ENCODE measurements at regions not wholly inside any gene's neighbourhood (a gene's known extent, or its start where the extent isn't known, plus 50 kb on each side); places are given as distances from the start of the nearest gene placed in this dataset.

- intact Hi-C loops (cut with DNase I; ENCODE audit: low total_unique reads) = no loop called here
- Histone ChIP-seq H3K4me3 (no peak overlapping the region), H3K27ac (no peak overlapping the region), H3K9me3 (no peaks in the 10 kb centered on the region), H3K36me3 (no peaks in the 10 kb centered on the region), H3K4me1 (no peaks in the 10 kb centered on the region), H3K27me3 (no peaks in the 10 kb centered on the region)
- DNase-seq = no peak
- TF ChIP-seq POLR2A (IDR thresholded peaks at IDR 0.05) (no peak), CTCF (IDR thresholded peaks at IDR 0.05) (no peak)
Observed at GRCh38 chr2:238658054-238658407, 189.9 kb upstream of the TWIST2 start.

GRCh38 chr2:238658820-238659219 lies 189.1 kb upstream of the TWIST2 start:
- no peak for TF ChIP-seq CTCF (IDR thresholded peaks at IDR 0.05)
- TF ChIP-seq POLR2A (IDR thresholded peaks at IDR 0.05) = no peak
- H3K27me3 ChIP-seq = no peaks in the 10 kb centered on the region
- H3K4me1 ChIP-seq = no peaks in the 10 kb centered on the region
- no peaks in the 10 kb centered on the region for H3K36me3 ChIP-seq
- DNase-seq = no peak
- no peaks in the 10 kb centered on the region for H3K9me3 ChIP-seq
- no peak overlapping the region for H3K27ac ChIP-seq
- intact Hi-C loops (cut with DNase I; ENCODE audit: low total_unique reads) = no loop called here
- no peak overlapping the region for H3K4me3 ChIP-seq

GRCh38 chr2:238659231-238659630 lies 188.7 kb upstream of the TWIST2 start:
- H3K4me3 ChIP-seq = no peak overlapping the region
- no peaks in the 10 kb centered on the region for H3K27me3 ChIP-seq
- no peaks in the 10 kb centered on the region for H3K9me3 ChIP-seq
- no peaks in the 10 kb centered on the region for H3K36me3 ChIP-seq
- no peak for TF ChIP-seq CTCF (IDR thresholded peaks at IDR 0.05)
- no peak for TF ChIP-seq POLR2A (IDR thresholded peaks at IDR 0.05)
- H3K27ac ChIP-seq = no peak overlapping the region
- DNase-seq = no peak
- no peaks in the 10 kb centered on the region for H3K4me1 ChIP-seq
- intact Hi-C loops (cut with DNase I; ENCODE audit: low total_unique reads) = no loop called here

- TF ChIP-seq POLR2A (IDR thresholded peaks at IDR 0.05) = no peak
- no peak for TF ChIP-seq CTCF (IDR thresholded peaks at IDR 0.05)
- intact Hi-C loops (cut with DNase I; ENCODE audit: low total_unique reads) = no loop called here
- DNase-seq = no peak
- H3K27me3 ChIP-seq = no peaks in the 10 kb centered on the region
- H3K27ac ChIP-seq = no peak overlapping the region
- H3K36me3 ChIP-seq = no peaks in the 10 kb centered on the region
- no peak overlapping the region for H3K4me3 ChIP-seq
- H3K4me1 ChIP-seq = no peaks in the 10 kb centered on the region
- H3K9me3 ChIP-seq = no peaks in the 10 kb centered on the region
Observed at GRCh38 chr2:238663586-238663985, 184.3 kb upstream of the TWIST2 start.

- Histone ChIP-seq H3K9me3 (no peaks in the 10 kb centered on the region), H3K4me3 (no peak overlapping the region), H3K27me3 (no peaks in the 10 kb centered on the region), H3K27ac (no peak overlapping the region), H3K4me1 (no peaks in the 10 kb centered on the region), H3K36me3 (no peaks in the 10 kb centered on the region)
- intact Hi-C loops (cut with DNase I; ENCODE audit: low total_unique reads) = no loop called here
- DNase-seq = no peak
- TF ChIP-seq POLR2A (IDR thresholded peaks at IDR 0.05) (no peak), CTCF (IDR thresholded peaks at IDR 0.05) (no peak)
Observed at GRCh38 chr2:238665919-238666318, 182.0 kb upstream of the TWIST2 start.

Data from uterus (tissue), 3 donors.